ENCODE measurements at regions not wholly inside any gene's neighbourhood (a gene's known extent, or its start where the extent isn't known, plus 50 kb on each side); places are given as distances from the start of the nearest gene placed in this dataset.

GRCh38 chr6:4487538-4487937 lies 288.7 kb upstream of the CDYL start:
- Histone ChIP-seq H3K36me3 (ENCODE audit: control insufficient read depth in 4 of 4, insufficient read depth in 4 of 4, low read length in 3 of 4) (no peaks in the 10 kb centered on the region), H3K27ac (ENCODE audit: insufficient read depth in 1 of 2, low read depth in 1 of 2, low read length in 2 of 2, poor library complexity in 1 of 2, severe bottlenecking in 2 of 2) (no peak overlapping the region), H3K4me1 (ENCODE audit: control extremely low read depth in 1 of 4, control insufficient read depth in 4 of 4, insufficient read depth in 4 of 4, low read length in 3 of 4) (no peaks in the 10 kb centered on the region), H3K27me3 (replicated peaks in 2 of 5; ENCODE audit: control insufficient read depth in 4 of 5, insufficient read depth in 5 of 5, low read length in 4 of 5) (no peaks in the 10 kb centered on the region), H3K4me3 (ENCODE audit: control insufficient read depth in 1 of 7, extremely low read depth in 1 of 7, insufficient read depth in 4 of 7, low read depth in 2 of 7, low read length in 6 of 7) (no peak overlapping the region), H3K9me3 (ENCODE audit: control extremely low read depth in 1 of 5, control insufficient read depth in 4 of 5, insufficient read depth in 2 of 5, low read depth in 1 of 5, low read length in 4 of 5) (peaks cover 1 to 43% (median 18%) of the 10 kb centered on the region in 5 experiments)
- DNase-seq: no peak
- ChIA-PET CTCF (no interaction called here), POLR2A (no interaction called here)
- WGBS (ENCODE audit: insufficient coverage): 100% methylated on average over 2 of the region's 2 CpGs

- DNase-seq: no peak
- Histone ChIP-seq H3K27me3 (replicated peaks in 2 of 5; ENCODE audit: control insufficient read depth in 4 of 5, insufficient read depth in 5 of 5, low read length in 4 of 5) (no peaks in the 10 kb centered on the region), H3K4me3 (ENCODE audit: control insufficient read depth in 1 of 7, extremely low read depth in 1 of 7, insufficient read depth in 4 of 7, low read depth in 2 of 7, low read length in 6 of 7) (no peak overlapping the region), H3K4me1 (ENCODE audit: control extremely low read depth in 1 of 4, control insufficient read depth in 4 of 4, insufficient read depth in 4 of 4, low read length in 3 of 4) (no peaks in the 10 kb centered on the region), H3K27ac (ENCODE audit: insufficient read depth in 1 of 2, low read depth in 1 of 2, low read length in 2 of 2, poor library complexity in 1 of 2, severe bottlenecking in 2 of 2) (no peak overlapping the region), H3K9me3 (ENCODE audit: control extremely low read depth in 1 of 5, control insufficient read depth in 4 of 5, insufficient read depth in 2 of 5, low read depth in 1 of 5, low read length in 4 of 5) (peaks cover 1 to 42% (median 18%) of the 10 kb centered on the region in 5 experiments), H3K36me3 (ENCODE audit: control insufficient read depth in 4 of 4, insufficient read depth in 4 of 4, low read length in 3 of 4) (no peaks in the 10 kb centered on the region)
- ChIA-PET CTCF (no interaction called here), POLR2A (no interaction called here)
- 90% methylated on average over 2 of the region's 7 CpGs for WGBS (ENCODE audit: insufficient coverage)
These were observed 289.5 kb upstream of the CDYL start for GRCh38 chr6:4486568-4487315.

DNA sequence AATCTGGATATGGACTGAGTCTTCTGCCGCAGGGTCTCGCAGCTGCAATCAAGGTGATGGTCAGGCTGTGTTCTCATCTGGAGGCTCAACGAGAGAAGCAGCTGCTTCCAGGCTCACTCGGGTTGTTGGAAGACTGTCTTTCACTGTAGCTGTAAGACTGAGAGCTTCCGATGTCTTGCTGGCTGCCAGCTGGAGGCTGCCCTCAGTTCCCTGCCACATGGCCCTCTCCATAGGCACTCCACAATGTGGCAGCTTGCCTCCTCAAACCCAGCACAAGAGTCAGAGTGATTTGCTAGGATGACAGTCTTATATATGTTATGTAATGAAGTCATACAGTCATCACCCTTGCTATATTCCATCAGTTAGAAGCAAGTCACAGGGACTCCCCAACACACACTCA lies 290.5 kb upstream of the CDYL start:
- POLR2A ChIA-PET: no interaction called here
- Histone ChIP-seq H3K9me3 (ENCODE audit: control extremely low read depth in 1 of 5, control insufficient read depth in 4 of 5, insufficient read depth in 2 of 5, low read depth in 1 of 5, low read length in 4 of 5) (peaks cover 1 to 42% (median 18%) of the 10 kb centered on the region in 5 experiments), H3K4me3 (ENCODE audit: control insufficient read depth in 1 of 7, extremely low read depth in 1 of 7, insufficient read depth in 4 of 7, low read depth in 2 of 7, low read length in 6 of 7) (no peak overlapping the region), H3K27me3 (replicated peaks in 2 of 5; ENCODE audit: control insufficient read depth in 4 of 5, insufficient read depth in 5 of 5, low read length in 4 of 5) (no peaks in the 10 kb centered on the region), H3K36me3 (ENCODE audit: control insufficient read depth in 4 of 4, insufficient read depth in 4 of 4, low read length in 3 of 4) (no peaks in the 10 kb centered on the region), H3K4me1 (ENCODE audit: control extremely low read depth in 1 of 4, control insufficient read depth in 4 of 4, insufficient read depth in 4 of 4, low read length in 3 of 4) (no peaks in the 10 kb centered on the region), H3K27ac (ENCODE audit: insufficient read depth in 1 of 2, low read depth in 1 of 2, low read length in 2 of 2, poor library complexity in 1 of 2, severe bottlenecking in 2 of 2) (no peak overlapping the region)
- no peak for DNase-seq
- WGBS (ENCODE audit: insufficient coverage): 90% methylated on average over 4 of the region's 5 CpGs
- CTCF ChIA-PET: no interaction called here

DNA sequence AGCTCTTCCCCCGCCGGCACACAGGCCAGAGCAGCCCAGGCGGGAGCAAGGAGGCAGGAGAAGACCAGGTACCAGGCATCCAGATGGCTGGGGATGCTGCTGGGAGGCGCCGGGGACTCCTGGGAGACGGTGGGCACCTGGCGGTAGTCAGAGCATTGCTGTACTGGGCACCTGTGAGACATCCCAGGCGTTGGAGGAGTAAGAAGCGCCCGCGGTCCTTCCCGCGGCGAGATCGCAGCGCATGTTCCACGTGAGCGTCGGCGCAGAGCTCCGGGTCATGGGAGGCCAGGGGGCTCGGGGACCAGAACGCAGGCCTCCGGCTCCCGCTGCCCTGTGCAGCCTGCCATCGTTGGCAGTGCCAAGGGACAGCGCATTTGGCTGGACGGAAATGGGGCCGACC lies 293.7 kb upstream of the CDYL start:
- Histone ChIP-seq H3K27me3 (replicated peaks in 2 of 5; ENCODE audit: control insufficient read depth in 4 of 5, insufficient read depth in 5 of 5, low read length in 4 of 5) (no peaks in the 10 kb centered on the region), H3K27ac (ENCODE audit: insufficient read depth in 1 of 2, low read depth in 1 of 2, low read length in 2 of 2, poor library complexity in 1 of 2, severe bottlenecking in 2 of 2) (no peak overlapping the region), H3K36me3 (ENCODE audit: control insufficient read depth in 4 of 4, insufficient read depth in 4 of 4, low read length in 3 of 4) (no peaks in the 10 kb centered on the region), H3K4me1 (ENCODE audit: control extremely low read depth in 1 of 4, control insufficient read depth in 4 of 4, insufficient read depth in 4 of 4, low read length in 3 of 4) (no peaks in the 10 kb centered on the region), H3K4me3 (ENCODE audit: control insufficient read depth in 1 of 7, extremely low read depth in 1 of 7, insufficient read depth in 4 of 7, low read depth in 2 of 7, low read length in 6 of 7) (no peak overlapping the region), H3K9me3 (ENCODE audit: control extremely low read depth in 1 of 5, control insufficient read depth in 4 of 5, insufficient read depth in 2 of 5, low read depth in 1 of 5, low read length in 4 of 5) (peaks cover under 1 to 19% (median 6%) of the 10 kb centered on the region in 5 experiments)
- POLR2A ChIA-PET: no interaction called here
- DNase-seq: no peak
- WGBS (ENCODE audit: insufficient coverage): 98% methylated on average over 27 of the region's 29 CpGs
- CTCF ChIA-PET: no interaction called here

GRCh38 chr6:4480788-4481735 lies 295.1 kb upstream of the CDYL start:
- H3K9me3 ChIP-seq (ENCODE audit: control extremely low read depth in 1 of 5, control insufficient read depth in 4 of 5, insufficient read depth in 2 of 5, low read depth in 1 of 5, low read length in 4 of 5): peaks cover 0 to 11% (median 0%) of the 10 kb centered on the region in 5 experiments
- H3K36me3 ChIP-seq (ENCODE audit: control insufficient read depth in 4 of 4, insufficient read depth in 4 of 4, low read length in 3 of 4): no peaks in the 10 kb centered on the region
- no peak overlapping the region for H3K4me3 ChIP-seq (ENCODE audit: control insufficient read depth in 1 of 7, extremely low read depth in 1 of 7, insufficient read depth in 4 of 7, low read depth in 2 of 7, low read length in 6 of 7)
- no peak overlapping the region for H3K27ac ChIP-seq (ENCODE audit: insufficient read depth in 1 of 2, low read depth in 1 of 2, low read length in 2 of 2, poor library complexity in 1 of 2, severe bottlenecking in 2 of 2)
- ChIA-PET POLR2A (no interaction called here), CTCF (no interaction called here)
- no peak for DNase-seq
- 79% methylated on average over 8 of the region's 10 CpGs for WGBS (ENCODE audit: insufficient coverage)
- no peaks in the 10 kb centered on the region for H3K4me1 ChIP-seq (ENCODE audit: control extremely low read depth in 1 of 4, control insufficient read depth in 4 of 4, insufficient read depth in 4 of 4, low read length in 3 of 4)
- no peaks in the 10 kb centered on the region for H3K27me3 ChIP-seq (replicated peaks in 2 of 5; ENCODE audit: control insufficient read depth in 4 of 5, insufficient read depth in 5 of 5, low read length in 4 of 5)

GRCh38 chr6:4478098-4478497 lies 298.1 kb upstream of the CDYL start:
- CTCF ChIA-PET: no interaction called here

GRCh38 chr6:4474810-4475209 lies 301.4 kb upstream of the CDYL start:
- peaks cover 0 to 26% (median 11%) of the 10 kb centered on the region in 5 experiments for H3K9me3 ChIP-seq (ENCODE audit: control extremely low read depth in 1 of 5, control insufficient read depth in 4 of 5, insufficient read depth in 2 of 5, low read depth in 1 of 5, low read length in 4 of 5)
- 96% methylated on average over 3 of the region's 4 CpGs for WGBS (ENCODE audit: insufficient coverage)
- H3K27me3 ChIP-seq (replicated peaks in 2 of 5; ENCODE audit: control insufficient read depth in 4 of 5, insufficient read depth in 5 of 5, low read length in 4 of 5): no peaks in the 10 kb centered on the region
- no peaks in the 10 kb centered on the region for H3K36me3 ChIP-seq (ENCODE audit: control insufficient read depth in 4 of 4, insufficient read depth in 4 of 4, low read length in 3 of 4)
- CTCF ChIA-PET: no interaction called here
- H3K4me1 ChIP-seq (ENCODE audit: control extremely low read depth in 1 of 4, control insufficient read depth in 4 of 4, insufficient read depth in 4 of 4, low read length in 3 of 4): no peaks in the 10 kb centered on the region
- no peak for DNase-seq
- POLR2A ChIA-PET: no interaction called here
- no peak overlapping the region for H3K4me3 ChIP-seq (ENCODE audit: control insufficient read depth in 1 of 7, extremely low read depth in 1 of 7, insufficient read depth in 4 of 7, low read depth in 2 of 7, low read length in 6 of 7)
- no peak overlapping the region for H3K27ac ChIP-seq (ENCODE audit: insufficient read depth in 1 of 2, low read depth in 1 of 2, low read length in 2 of 2, poor library complexity in 1 of 2, severe bottlenecking in 2 of 2)

More at GRCh38 chr6:4478098-4478497, 298.1 kb upstream of the CDYL start:
- no peaks in the 10 kb centered on the region for H3K27me3 ChIP-seq (replicated peaks in 2 of 5; ENCODE audit: control insufficient read depth in 4 of 5, insufficient read depth in 5 of 5, low read length in 4 of 5)
- peak in 1 of 3 donors; percentile 15 for DNase-seq
- H3K9me3 ChIP-seq (ENCODE audit: control extremely low read depth in 1 of 5, control insufficient read depth in 4 of 5, insufficient read depth in 2 of 5, low read depth in 1 of 5, low read length in 4 of 5): peaks cover 0 to 7% (median 0%) of the 10 kb centered on the region in 5 experiments
- no peak overlapping the region for H3K4me3 ChIP-seq (ENCODE audit: control insufficient read depth in 1 of 7, extremely low read depth in 1 of 7, insufficient read depth in 4 of 7, low read depth in 2 of 7, low read length in 6 of 7)
- POLR2A ChIA-PET: no interaction called here
- H3K27ac ChIP-seq (ENCODE audit: insufficient read depth in 1 of 2, low read depth in 1 of 2, low read length in 2 of 2, poor library complexity in 1 of 2, severe bottlenecking in 2 of 2): no peak overlapping the region
- H3K36me3 ChIP-seq (ENCODE audit: control insufficient read depth in 4 of 4, insufficient read depth in 4 of 4, low read length in 3 of 4): no peaks in the 10 kb centered on the region
- WGBS (ENCODE audit: insufficient coverage): no CpG with 5 or more reads among the region's 3 CpGs
- H3K4me1 ChIP-seq (ENCODE audit: control extremely low read depth in 1 of 4, control insufficient read depth in 4 of 4, insufficient read depth in 4 of 4, low read length in 3 of 4): no peaks in the 10 kb centered on the region
